ENCODE measurements at regions not wholly inside any gene's neighbourhood (a gene's known extent, or its start where the extent isn't known, plus 50 kb on each side); places are given as distances from the start of the nearest gene placed in this dataset.

- no peak for TF ChIP-seq CTCF (conservative IDR thresholded peaks at IDR 0.05; ENCODE audit: low read length)
- no peak for TF ChIP-seq EZH2phosphoT487 (IDR thresholded peaks at IDR 0.05; ENCODE audit: borderline replicate concordance, low read depth, low read length)
Measured at GRCh38 chr6:53419026-53419425, 70.3 kb upstream of the ELOVL5 start.

Data from OCI-LY7 (cell line).